H9 (cell line): ENCODE measurements at regions not wholly inside any gene's neighbourhood (a gene's known extent, or its start where the extent isn't known, plus 50 kb on each side); places are given as distances from the start of the nearest gene placed in this dataset.

Experiments used
- DNase-seq: peaks from one replicate; pipeline ENCODE4 v3.0.0-alpha.2; 2017
- H2AFZ ChIP-seq: one replicate; pipeline ENCODE4 v1.6.1; 2013; ENCODE audit warnings: mild to moderate bottlenecking, low read length, control low read depth, moderate library complexity
- H2AK5ac ChIP-seq: 2 replicates; pipeline ENCODE4 v1.6.1; 2013; ENCODE audit warnings: low read length, control low read depth, mixed read lengths; ENCODE audit not compliant: insufficient read length
- H2BK120ac ChIP-seq: one replicate; pipeline ENCODE4 v1.6.1; 2013; ENCODE audit warnings: low read depth, mild to moderate bottlenecking, low read length, control low read depth, inconsistent platforms; ENCODE audit not compliant: poor library complexity, severe bottlenecking
- H2BK12ac ChIP-seq: 2 replicates; pipeline ENCODE4 v1.6.1; 2013; ENCODE audit warnings: low read length, control low read depth, mixed read lengths, low read depth; ENCODE audit not compliant: insufficient read length
- H2BK15ac ChIP-seq: 2 replicates; pipeline ENCODE4 v1.6.1; 2013; ENCODE audit warnings: low read depth, low read length, control low read depth
- H2BK20ac ChIP-seq: one replicate; pipeline ENCODE4 v1.6.1; 2013; ENCODE audit warnings: low read depth, mild to moderate bottlenecking, low read length, control low read depth, inconsistent platforms; ENCODE audit not compliant: poor library complexity, severe bottlenecking
- H2BK5ac ChIP-seq: 2 replicates; pipeline ENCODE4 v1.6.1; 2013; ENCODE audit warnings: low read length, control low read depth, mixed read lengths; ENCODE audit not compliant: insufficient read length
- H3K14ac ChIP-seq: 2 replicates; pipeline ENCODE4 v1.6.1; 2013; ENCODE audit warnings: low read length, control low read depth; ENCODE audit not compliant: insufficient read depth
- H3K18ac ChIP-seq: 2 replicates; pipeline ENCODE4 v1.6.1; 2013; ENCODE audit warnings: low read depth, mild to moderate bottlenecking, mixed read lengths, low read length, control low read depth; ENCODE audit not compliant: insufficient read length
- H3K23ac ChIP-seq: 2 replicates; pipeline ENCODE4 v1.6.1; 2013; ENCODE audit warnings: low read length, control low read depth, mixed read lengths, low read depth; ENCODE audit not compliant: insufficient read length
- H3K23me2 ChIP-seq: 2 replicates; pipeline ENCODE4 v1.6.1; 2013; ENCODE audit warnings: low read depth, mild to moderate bottlenecking, mixed read lengths, low read length, control low read depth; ENCODE audit not compliant: insufficient read length, poor library complexity, severe bottlenecking
- H3K27ac ChIP-seq: 2 replicates; pipeline ENCODE4 v1.5.1; 2013; ENCODE audit warnings: low read length, control low read depth, mixed read lengths, low read depth; ENCODE audit not compliant: insufficient read length
- H3K27me3 ChIP-seq: 2 replicates; pipeline ENCODE4 v1.6.1; 2013; ENCODE audit warnings: low read length, control low read depth, inconsistent platforms; ENCODE audit not compliant: insufficient read depth
- H3K4ac ChIP-seq: 2 replicates; pipeline ENCODE4 v1.6.1; 2013; ENCODE audit warnings: low read depth, mild to moderate bottlenecking, control low read depth, inconsistent platforms, low read length, moderate library complexity
- H3K4me1 ChIP-seq: 2 replicates; pipeline ENCODE4 v1.6.1; 2013; ENCODE audit warnings: low read length, control low read depth, inconsistent platforms; ENCODE audit not compliant: insufficient read depth
- H3K4me2 ChIP-seq: 2 replicates; pipeline ENCODE4 v1.6.1; 2013; ENCODE audit warnings: low read length, control low read depth, mixed read lengths; ENCODE audit not compliant: insufficient read length, insufficient read depth
- H3K56ac ChIP-seq: 2 replicates; pipeline ENCODE4 v1.6.1; 2013; ENCODE audit warnings: low read depth, mild to moderate bottlenecking, mixed read lengths, low read length, control low read depth; ENCODE audit not compliant: insufficient read length
- H3K79me1 ChIP-seq: 2 replicates; pipeline ENCODE4 v1.6.1; 2013; ENCODE audit warnings: low read depth, mild to moderate bottlenecking, moderate library complexity, low read length, control low read depth, inconsistent platforms; ENCODE audit not compliant: insufficient read depth, poor library complexity, severe bottlenecking
- H3K79me2 ChIP-seq: 2 replicates; pipeline ENCODE4 v1.6.1; 2013; ENCODE audit warnings: low read length, control low read depth, inconsistent platforms; ENCODE audit not compliant: insufficient read depth
- H3K9ac ChIP-seq: 2 replicates; pipeline ENCODE4 v1.6.1; 2013; ENCODE audit warnings: low read length, control low read depth, mixed read lengths; ENCODE audit not compliant: insufficient read length; ENCODE audit errors: extremely low read depth
- H3K9me3 ChIP-seq: one replicate; pipeline ENCODE4 v1.6.1; 2013; ENCODE audit warnings: low read depth, low read length, inconsistent platforms; ENCODE audit not compliant: control insufficient read depth
- H3T11ph ChIP-seq: one replicate; pipeline ENCODE4 v1.6.1; 2013; ENCODE audit warnings: mild to moderate bottlenecking, low read length, control low read depth, inconsistent platforms
- H4K20me1 ChIP-seq: one replicate; pipeline ENCODE4 v1.6.1; 2013; ENCODE audit not compliant: control insufficient read depth, insufficient read length, insufficient read depth
- H4K5ac ChIP-seq: 2 replicates; pipeline ENCODE4 v1.6.1; 2013; ENCODE audit warnings: low read depth, mild to moderate bottlenecking, mixed read lengths, low read length, control low read depth; ENCODE audit not compliant: insufficient read length
- H4K8ac ChIP-seq: replicated peaks from 2 replicates; pipeline ENCODE4 v1.6.1; 2013; ENCODE audit warnings: low read length, control low read depth, mixed read lengths, low read depth; ENCODE audit not compliant: insufficient read length
- H4K91ac ChIP-seq: 2 replicates; pipeline ENCODE4 v1.6.1; 2013; ENCODE audit warnings: low read depth, mild to moderate bottlenecking, moderate library complexity, mixed read lengths, low read length, control low read depth; ENCODE audit not compliant: insufficient read length
- H3K27ac Mint-ChIP-seq, 3 experiments: 2 replicates in 2 of 3; 3 replicates in 1 of 3; pipeline ENCODE4 v1.8.0; 2020 to 2021; ENCODE audit warnings: mixed read lengths in 3 of 3, mild to moderate bottlenecking in 1 of 3, moderate library complexity in 1 of 3
- H3K27me3 Mint-ChIP-seq: 2 replicates; pipeline ENCODE4 v1.8.0; 2021; ENCODE audit warnings: low read depth, mild to moderate bottlenecking, moderate library complexity, mixed read lengths
- H3K36me3 Mint-ChIP-seq, 3 experiments: 2 replicates in 2 of 3; 3 replicates in 1 of 3; pipeline ENCODE4 v1.8.0; 2020 to 2021; ENCODE audit warnings: low read depth in 3 of 3, mixed read lengths in 3 of 3; ENCODE audit not compliant: insufficient read depth in 1 of 3
- H3K4me1 Mint-ChIP-seq, 2 experiments: 2 replicates each; pipeline ENCODE4 v1.8.0; 2020; ENCODE audit warnings: mixed read lengths in 2 of 2
- H3K4me3 Mint-ChIP-seq, 2 experiments: 2 replicates in 1 of 2; 3 replicates in 1 of 2; pipeline ENCODE4 v1.8.0; 2020 to 2021; ENCODE audit warnings: mild to moderate bottlenecking in 2 of 2, mixed read lengths in 2 of 2, moderate library complexity in 1 of 2
- H3K9me3 Mint-ChIP-seq, 2 experiments: 2 replicates in 1 of 2; 3 replicates in 1 of 2; pipeline ENCODE4 v1.8.0; 2020; ENCODE audit warnings: mild to moderate bottlenecking in 2 of 2, mixed read lengths in 2 of 2, moderate library complexity in 1 of 2
- TF ChIP-seq, protein P1 (sequence below): fragments of 200-600 bp; sonication (generic); conservative IDR thresholded peaks from 3 replicates; pipeline ENCODE4 v1.8.0; 2021; ENCODE audit warnings: antibody characterized with exemption, mild to moderate bottlenecking

- Histone ChIP-seq H2BK120ac (no peak overlapping the region), H3K4ac (no peak overlapping the region), H3T11ph (no peak overlapping the region), H3K4me2 (no peak overlapping the region), H4K91ac (no peak overlapping the region), H3K79me1 (no peaks in the 10 kb centered on the region), H3K27ac (no peak overlapping the region), H3K23me2 (no peaks in the 10 kb centered on the region), H2BK12ac (no peak overlapping the region), H3K4me1 (no peaks in the 10 kb centered on the region), H3K27me3 (no peaks in the 10 kb centered on the region), H3K9ac (no peak overlapping the region), H3K18ac (no peak overlapping the region), H3K56ac (no peak overlapping the region), H4K8ac (no peak overlapping the region), H4K20me1 (no peaks in the 10 kb centered on the region), H3K79me2 (no peaks in the 10 kb centered on the region), H3K14ac (no peak overlapping the region), H2BK5ac (no peak overlapping the region), H3K9me3 (peaks cover 16% of the 10 kb centered on the region), H2AFZ (no peak overlapping the region), H2AK5ac (no peak overlapping the region), H4K5ac (no peak overlapping the region), H2BK20ac (no peak overlapping the region), H3K23ac (no peak overlapping the region), H2BK15ac (no peak overlapping the region)
- no peak overlapping the region for H3K27ac Mint-ChIP-seq
- DNase-seq, result no peak
- peaks cover 6 to 24% (median 6%) of the 10 kb centered on the region in 3 experiments; a peak in 6 of 7 replicates for H3K36me3 Mint-ChIP-seq
- peaks cover 18 to 19% of the 10 kb centered on the region in 2 experiments for H3K9me3 Mint-ChIP-seq
- H3K4me3 Mint-ChIP-seq, result no peak overlapping the region
- TF ChIP-seq, protein P1, sequence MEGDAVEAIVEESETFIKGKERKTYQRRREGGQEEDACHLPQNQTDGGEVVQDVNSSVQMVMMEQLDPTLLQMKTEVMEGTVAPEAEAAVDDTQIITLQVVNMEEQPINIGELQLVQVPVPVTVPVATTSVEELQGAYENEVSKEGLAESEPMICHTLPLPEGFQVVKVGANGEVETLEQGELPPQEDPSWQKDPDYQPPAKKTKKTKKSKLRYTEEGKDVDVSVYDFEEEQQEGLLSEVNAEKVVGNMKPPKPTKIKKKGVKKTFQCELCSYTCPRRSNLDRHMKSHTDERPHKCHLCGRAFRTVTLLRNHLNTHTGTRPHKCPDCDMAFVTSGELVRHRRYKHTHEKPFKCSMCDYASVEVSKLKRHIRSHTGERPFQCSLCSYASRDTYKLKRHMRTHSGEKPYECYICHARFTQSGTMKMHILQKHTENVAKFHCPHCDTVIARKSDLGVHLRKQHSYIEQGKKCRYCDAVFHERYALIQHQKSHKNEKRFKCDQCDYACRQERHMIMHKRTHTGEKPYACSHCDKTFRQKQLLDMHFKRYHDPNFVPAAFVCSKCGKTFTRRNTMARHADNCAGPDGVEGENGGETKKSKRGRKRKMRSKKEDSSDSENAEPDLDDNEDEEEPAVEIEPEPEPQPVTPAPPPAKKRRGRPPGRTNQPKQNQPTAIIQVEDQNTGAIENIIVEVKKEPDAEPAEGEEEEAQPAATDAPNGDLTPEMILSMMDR, result no peak
- peaks cover 37% of the 10 kb centered on the region for H3K27me3 Mint-ChIP-seq
- peaks cover 17 to 22% of the 10 kb centered on the region in 2 experiments for H3K4me1 Mint-ChIP-seq
Observed at GRCh38 chr11:115056514-115056913, 378.2 kb downstream of the NXPE2 start.
